ENCODE measurements at regions not wholly inside any gene's neighbourhood (a gene's known extent, or its start where the extent isn't known, plus 50 kb on each side); places are given as distances from the start of the nearest gene placed in this dataset.

GRCh38 chr16:64339052-64339770, 782.7 kb downstream of the CDH11 start:
- H3K4me1 ChIP-seq (replicated peaks), result no peaks in the 10 kb centered on the region
- no peak for DNase-seq (ENCODE audit: low spot score)
- intact Hi-C loops (cut with DNase I), result no loop called here
- 79% methylated on average over 4 of the region's 4 CpGs for WGBS
- no peak for TF ChIP-seq POLR2A (IDR thresholded peaks at IDR 0.05)
- TF ChIP-seq CTCF (IDR thresholded peaks at IDR 0.05), result no peak
- TF ChIP-seq POLR2AphosphoS5 (IDR thresholded peaks at IDR 0.05), result no peak
- H3K36me3 ChIP-seq, result no peaks in the 10 kb centered on the region
- no peak overlapping the region for H3K27ac ChIP-seq
- no peaks in the 10 kb centered on the region for H3K9me3 ChIP-seq
- H3K4me3 ChIP-seq, result no peak overlapping the region
- H3K27me3 ChIP-seq (replicated peaks; ENCODE audit: insufficient read depth), result no peaks in the 10 kb centered on the region

GRCh38 chr16:64321881-64322280, 800.0 kb downstream of the CDH11 start:
- Histone ChIP-seq H3K4me3 (no peak overlapping the region), H3K27ac (no peak overlapping the region), H3K36me3 (no peaks in the 10 kb centered on the region), H3K27me3 (replicated peaks; ENCODE audit: insufficient read depth) (no peaks in the 10 kb centered on the region), H3K4me1 (replicated peaks) (no peaks in the 10 kb centered on the region), H3K9me3 (no peaks in the 10 kb centered on the region)
- intact Hi-C loops (cut with DNase I), result no loop called here
- TF ChIP-seq CTCF (IDR thresholded peaks at IDR 0.05) (no peak), POLR2AphosphoS5 (IDR thresholded peaks at IDR 0.05) (no peak), POLR2A (IDR thresholded peaks at IDR 0.05) (no peak)
- WGBS, result 88% methylated on average over 2 of the region's 2 CpGs
- DNase-seq (ENCODE audit: low spot score), result no peak

- H3K27ac ChIP-seq, result no peak overlapping the region
- no peaks in the 10 kb centered on the region for H3K4me1 ChIP-seq (replicated peaks)
- no peaks in the 10 kb centered on the region for H3K9me3 ChIP-seq
- H3K27me3 ChIP-seq (replicated peaks; ENCODE audit: insufficient read depth), result no peaks in the 10 kb centered on the region
- no peak overlapping the region for H3K4me3 ChIP-seq
- intact Hi-C loops (cut with DNase I), result no loop called here
- 94% methylated on average over 1 of the region's 1 CpG for WGBS
- TF ChIP-seq POLR2AphosphoS5 (IDR thresholded peaks at IDR 0.05) (no peak), CTCF (IDR thresholded peaks at IDR 0.05) (no peak), POLR2A (IDR thresholded peaks at IDR 0.05) (no peak)
- DNase-seq (ENCODE audit: low spot score), result no peak
- H3K36me3 ChIP-seq, result no peaks in the 10 kb centered on the region
These were observed 800.8 kb downstream of the CDH11 start for GRCh38 chr16:64321066-64321465.

- Histone ChIP-seq H3K4me3 (no peak overlapping the region), H3K36me3 (no peaks in the 10 kb centered on the region), H3K27ac (no peak overlapping the region), H3K27me3 (replicated peaks; ENCODE audit: insufficient read depth) (no peaks in the 10 kb centered on the region), H3K4me1 (replicated peaks) (no peaks in the 10 kb centered on the region), H3K9me3 (no peaks in the 10 kb centered on the region)
- no peak for DNase-seq (ENCODE audit: low spot score)
- 89% methylated on average over 1 of the region's 1 CpG for WGBS
- TF ChIP-seq POLR2A (IDR thresholded peaks at IDR 0.05) (no peak), CTCF (IDR thresholded peaks at IDR 0.05) (no peak), POLR2AphosphoS5 (IDR thresholded peaks at IDR 0.05) (no peak)
- intact Hi-C loops (cut with DNase I), result no loop called here
These were observed 804.3 kb downstream of the CDH11 start for GRCh38 chr16:64317601-64318000.

- Histone ChIP-seq H3K36me3 (no peaks in the 10 kb centered on the region), H3K4me3 (no peak overlapping the region), H3K9me3 (no peaks in the 10 kb centered on the region), H3K27me3 (replicated peaks; ENCODE audit: insufficient read depth) (no peaks in the 10 kb centered on the region), H3K4me1 (replicated peaks) (no peaks in the 10 kb centered on the region), H3K27ac (no peak overlapping the region)
- TF ChIP-seq CTCF (IDR thresholded peaks at IDR 0.05) (no peak), POLR2A (IDR thresholded peaks at IDR 0.05) (no peak), POLR2AphosphoS5 (IDR thresholded peaks at IDR 0.05) (no peak)
- WGBS, result 97% methylated on average over 4 of the region's 4 CpGs
- intact Hi-C loops (cut with DNase I), result no loop called here
- DNase-seq (ENCODE audit: low spot score), result no peak
These were observed 808.1 kb downstream of the CDH11 start for GRCh38 chr16:64313726-64314125.

Data from prostate gland (tissue), 2 donors.